SK-N-SH (cell line): ENCODE measurements at regions not wholly inside any gene's neighbourhood (a gene's known extent, or its start where the extent isn't known, plus 50 kb on each side); places are given as distances from the start of the nearest gene placed in this dataset.

Experiments
- CTCF ChIA-PET: fragments of 300-600, 350-600 bp; formaldehyde crosslinking; extraction: SDS; loops from one replicate; lab custom pipeline; 2021; lab: Yijun Ruan, JAX
- POLR2A ChIA-PET: fragments of 350-600 bp; sonication (Branson Sonifier 250); formaldehyde crosslinking; extraction: SDS; loops from one replicate; lab custom pipeline; 2020; ENCODE audit warnings: antibody characterized with exemption, inconsistent platforms; lab: Yijun Ruan, JAX
- DNase-seq: peaks from one replicate; pipeline ENCODE4 v3.0.0; 2012
- H2AFZ ChIP-seq: fragments of 200-600 bp; sonication (generic); 2 replicates; pipeline ENCODE4 v1.8.1; 2016; ENCODE audit warnings: antibody characterized with exemption, mild to moderate bottlenecking, low read depth
- H3F3A ChIP-seq: fragments of 200-600 bp; sonication (generic); replicated peaks from 2 replicates; pipeline ENCODE3; 2016; ENCODE audit warnings: antibody characterized with exemption, mild to moderate bottlenecking; ENCODE audit not compliant: insufficient read depth
- H3K27ac ChIP-seq, 2 experiments: fragments of 200-500 bp in 1 of 2; fragments of 200-600 bp in 1 of 2; sonication (Bioruptor generic) in 1 of 2; sonication (generic), shearing (Covaris generic) in 1 of 2; 2 replicates each; pipeline versions ENCODE4 v1.5.1 to v1.6.1; 2014 to 2016; ENCODE audit warnings: low read depth in 2 of 2, inconsistent platforms in 1 of 2, low read length in 1 of 2, mild to moderate bottlenecking in 1 of 2, mixed read lengths in 1 of 2
- H3K27me3 ChIP-seq: fragments of 200-600 bp; sonication (generic), shearing (Covaris generic); 2 replicates; pipeline ENCODE4 v1.6.1; 2016; ENCODE audit warnings: mixed run types; ENCODE audit not compliant: insufficient read depth
- H3K36me3 ChIP-seq, 2 experiments: fragments of 200-500 bp in 1 of 2; fragments of 200-600 bp in 1 of 2; sonication (Bioruptor generic) in 1 of 2; sonication (generic) in 1 of 2; replicated peaks in 1 of 2; 2 replicates each; pipeline versions ENCODE3 to v1.5.1; 2014 to 2016; ENCODE audit warnings: low read length in 1 of 2, mild to moderate bottlenecking in 1 of 2; ENCODE audit not compliant: insufficient read depth in 2 of 2, control insufficient read depth in 1 of 2
- H3K4me1 ChIP-seq, 2 experiments: fragments of 200-500 bp in 1 of 2; fragments of 200-600 bp in 1 of 2; sonication (Bioruptor generic) in 1 of 2; sonication (generic), shearing (Covaris generic) in 1 of 2; 2 replicates each; pipeline versions ENCODE4 v1.5.1 to v1.6.1; 2014 to 2016; ENCODE audit warnings: low read depth in 1 of 2, low read length in 1 of 2, mixed run types in 1 of 2; ENCODE audit not compliant: insufficient read depth in 2 of 2, control insufficient read depth in 1 of 2
- H3K4me2 ChIP-seq: fragments of 200-600 bp; sonication (generic), shearing (Covaris generic); 2 replicates; pipeline ENCODE4 v1.6.1; 2017; ENCODE audit warnings: mixed run types
- H3K4me3 ChIP-seq, 2 experiments: fragments of 200-500 bp in 1 of 2; fragments of 200-600 bp in 1 of 2; sonication (Bioruptor generic) in 1 of 2; sonication (generic), shearing (Covaris generic) in 1 of 2; 2 replicates each; pipeline versions ENCODE4 v1.5.1 to v1.8.1; 2014 to 2016; ENCODE audit warnings: low read depth in 2 of 2, inconsistent platforms in 1 of 2, low read length in 1 of 2, mild to moderate bottlenecking in 1 of 2, mixed read lengths in 1 of 2, moderate library complexity in 1 of 2
- H3K79me2 ChIP-seq: fragments of 200-600 bp; sonication (generic); 2 replicates; pipeline ENCODE4 v1.8.1; 2017; ENCODE audit warnings: mild to moderate bottlenecking; ENCODE audit not compliant: insufficient read depth
- H3K9ac ChIP-seq: fragments of 200-600 bp; sonication (generic); 2 replicates; pipeline ENCODE4 v1.6.1; 2017; ENCODE audit warnings: mixed run types
- H3K9me2 ChIP-seq: fragments of 200-600 bp; sonication (generic); 2 replicates; pipeline ENCODE4 v1.6.1; 2017; ENCODE audit warnings: mixed run types
- H3K9me3 ChIP-seq: fragments of 200-600 bp; sonication (generic); 2 replicates; pipeline ENCODE4 v1.6.1; 2017; ENCODE audit warnings: mixed run types, mild to moderate bottlenecking, moderate library complexity
- H4K20me1 ChIP-seq: fragments of 200-600 bp; sonication (generic); 2 replicates; pipeline ENCODE4 v1.6.1; 2017; ENCODE audit warnings: mild to moderate bottlenecking, mixed run types; ENCODE audit not compliant: insufficient read depth
- CHD2 ChIP-seq: fragments of 150-350 bp; IDR thresholded peaks from 2 replicates; pipeline ENCODE4 v1.6.1; 2018; ENCODE audit warnings: low read length; ENCODE audit not compliant: partially characterized antibody
- ELF1 ChIP-seq: IDR thresholded peaks from 2 replicates; pipeline ENCODE4 v1.4.0; 2012
- EP300 ChIP-seq, 2 experiments: IDR thresholded peaks; 2 replicates each; pipeline versions ENCODE4 v1.4.0 to v1.6.1; 2012; ENCODE audit warnings: borderline replicate concordance in 1 of 2, low read depth in 1 of 2, low read length in 1 of 2
- EZH2phosphoT487 ChIP-seq: fragments of 200-600 bp; sonication (generic); IDR thresholded peaks from 2 replicates; pipeline ENCODE4 v1.6.1; 2017; ENCODE audit warnings: low read depth, mixed run types, mild to moderate bottlenecking, antibody characterized with exemption, moderate library complexity, borderline replicate concordance
- FOSL2 ChIP-seq: IDR thresholded peaks from 2 replicates; pipeline ENCODE4 v1.4.0; 2012; ENCODE audit warnings: low read depth, mild to moderate bottlenecking, moderate library complexity, borderline replicate concordance
- FOXM1 ChIP-seq: IDR thresholded peaks from 2 replicates; pipeline ENCODE4 v1.4.0; 2012; ENCODE audit warnings: low read depth, mild to moderate bottlenecking
- GABPA ChIP-seq: IDR thresholded peaks from 2 replicates; pipeline ENCODE4 v1.4.0; 2012; ENCODE audit warnings: low read depth, mild to moderate bottlenecking
- GATA2 ChIP-seq: sonication (generic); formaldehyde crosslinking; IDR thresholded peaks from 2 replicates; pipeline ENCODE4 v1.5.0; 2020; ENCODE audit warnings: mild to moderate bottlenecking, missing genetic modification reagents
- JUND ChIP-seq: IDR thresholded peaks from 2 replicates; pipeline ENCODE4 v1.4.0; 2012
- MAX ChIP-seq: IDR thresholded peaks from 2 replicates; pipeline ENCODE4 v1.4.0; 2012; ENCODE audit warnings: low read depth
- MEF2A ChIP-seq: IDR thresholded peaks from 2 replicates; pipeline ENCODE4 v1.4.0; 2012; ENCODE audit warnings: low read depth, borderline replicate concordance
- MXI1 ChIP-seq: IDR thresholded peaks from 2 replicates; pipeline ENCODE4 v1.6.1; 2012; ENCODE audit warnings: mild to moderate bottlenecking, low read depth, low read length, improper control_type of control experiment
- NFIC ChIP-seq: IDR thresholded peaks from 2 replicates; pipeline ENCODE4 v1.4.0; 2012; ENCODE audit warnings: borderline replicate concordance
- NRF1 ChIP-seq: IDR thresholded peaks from 2 replicates; pipeline ENCODE4 v1.6.1; 2012; ENCODE audit warnings: low read depth, mild to moderate bottlenecking, low read length
- PBX3 ChIP-seq: IDR thresholded peaks from 2 replicates; pipeline ENCODE4; 2012
- POLR2AphosphoS5 ChIP-seq: IDR thresholded peaks from 2 replicates; pipeline ENCODE4 v1.6.1; 2012; ENCODE audit warnings: low read depth, low read length
- RAD21 ChIP-seq: IDR thresholded peaks from 2 replicates; pipeline ENCODE4 v1.6.1; 2012; ENCODE audit warnings: mild to moderate bottlenecking, low read length
- REST ChIP-seq: IDR thresholded peaks from 2 replicates; pipeline ENCODE4 v1.6.1; 2012; ENCODE audit warnings: mild to moderate bottlenecking, low read depth, low read length, moderate library complexity
- RFX5 ChIP-seq: IDR thresholded peaks from 2 replicates; pipeline ENCODE4 v1.6.1; 2012; ENCODE audit warnings: mild to moderate bottlenecking, improper control_type of control experiment, low read length
- SIN3A ChIP-seq: IDR thresholded peaks from 2 replicates; pipeline ENCODE4 v1.6.1; 2012; ENCODE audit warnings: low read depth, mild to moderate bottlenecking, low read length, moderate library complexity, borderline replicate concordance
- SMC3 ChIP-seq: IDR thresholded peaks from 2 replicates; pipeline ENCODE4 v1.6.1; 2012; ENCODE audit warnings: low read depth, low read length, improper control_type of control experiment
- TCF12 ChIP-seq: IDR thresholded peaks from 2 replicates; pipeline ENCODE4 v1.4.0; 2012
- TEAD4 ChIP-seq: IDR thresholded peaks from 2 replicates; pipeline ENCODE4 v1.4.0; 2012; ENCODE audit warnings: mild to moderate bottlenecking, borderline replicate concordance; ENCODE audit not compliant: insufficient read depth
- USF1 ChIP-seq: IDR thresholded peaks from 2 replicates; pipeline ENCODE4 v1.4.0; 2012; ENCODE audit warnings: low read depth, borderline replicate concordance
- USF2 ChIP-seq: fragments of 150-350 bp; IDR thresholded peaks from 2 replicates; pipeline ENCODE4 v1.6.1; 2017; ENCODE audit warnings: antibody characterized with exemption, low read length, low read depth, borderline replicate concordance
- YY1 ChIP-seq: IDR thresholded peaks from 2 replicates; pipeline ENCODE4 v1.4.0; 2012; ENCODE audit warnings: low read depth, mild to moderate bottlenecking
- ZBTB33 ChIP-seq: IDR thresholded peaks from 2 replicates; pipeline ENCODE4 v1.4.0; 2012; ENCODE audit warnings: low read depth, borderline replicate concordance
- WGBS: methylation state at CpG from one replicate; pipeline ENCODE4 v1.1.6; 2017; ENCODE audit warnings: low lambda C conversion rate; 5-methylcytosine and 5-hydroxymethylcytosine counted together

- H2AFZ ChIP-seq: no peak overlapping the region; the same call in 1 of the 2 replicates
- H3K9me3 ChIP-seq: no peaks in the 10 kb centered on the region
- peaks cover 3% of the 10 kb centered on the region for H3F3A ChIP-seq
- H3K4me2 ChIP-seq: no peak overlapping the region
- H3K27me3 ChIP-seq: no peaks in the 10 kb centered on the region
- no peaks in the 10 kb centered on the region for H3K36me3 ChIP-seq
- no peak for DNase-seq
- H3K4me1 ChIP-seq: peaks cover 0 to 4% of the 10 kb centered on the region in 2 experiments; a peak in 1 of 4 replicates
- H3K9ac ChIP-seq: no peak overlapping the region
- CTCF ChIA-PET: no interaction called here
- POLR2A ChIA-PET: no interaction called here
- no peaks in the 10 kb centered on the region for H3K9me2 ChIP-seq
- no peaks in the 10 kb centered on the region for H4K20me1 ChIP-seq
- no peak overlapping the region for H3K27ac ChIP-seq
- no peaks in the 10 kb centered on the region for H3K79me2 ChIP-seq
- 0% methylated on average over 3 of the region's 3 CpGs for WGBS
- no peak overlapping the region for H3K4me3 ChIP-seq
- no peak for TF ChIP-seq SIN3A
- no peak for TF ChIP-seq USF1
- TF ChIP-seq NRF1: no peak
- TF ChIP-seq SMC3: no peak
- TF ChIP-seq FOSL2: peak; percentile 48; the same call in 1 of the 2 replicates
- TF ChIP-seq POLR2AphosphoS5: no peak
- no peak for TF ChIP-seq GABPA
- 0 out of 2 replicates have a peak, but pooled peaks have one; percentile 22 for TF ChIP-seq ZBTB33
- no peak for TF ChIP-seq EZH2phosphoT487
- TF ChIP-seq GATA2 (CRISPR knock-in tag): no peak
- 0 out of 4 replicates have a peak, but pooled peaks of 1 of the 2 experiments have one; percentile 10 for TF ChIP-seq EP300 (IDR thresholded peaks at IDR 0.05; ENCODE audit: borderline replicate concordance in 1 of 2, low read depth in 1 of 2, low read length in 1 of 2)
- no peak for TF ChIP-seq MAX
- TF ChIP-seq YY1: no peak
- no peak for TF ChIP-seq MXI1
- peak; percentile 21; the same call in 1 of the 2 replicates for TF ChIP-seq TCF12
- TF ChIP-seq TEAD4: no peak
- no peak for TF ChIP-seq RFX5
- no peak for TF ChIP-seq USF2
- TF ChIP-seq JUND: peak; percentile 22
- no peak for TF ChIP-seq RAD21
- TF ChIP-seq CHD2: no peak
- no peak for TF ChIP-seq MEF2A
- no peak for TF ChIP-seq REST
- TF ChIP-seq PBX3: 0 out of 2 replicates have a peak, but pooled peaks have one; percentile 6
- no peak for TF ChIP-seq FOXM1
- TF ChIP-seq ELF1: no peak
- no peak for TF ChIP-seq NFIC
Measured at GRCh38 chr3:87855616-87856015, 203.2 kb downstream of the CGGBP1 start.
